ENCODE measurements at regions not wholly inside any gene's neighbourhood (a gene's known extent, or its start where the extent isn't known, plus 50 kb on each side); places are given as distances from the start of the nearest gene placed in this dataset.

GRCh38 chr20:63125581-63125837 lies 90.4 kb downstream of the YTHDF1 start:
- Histone ChIP-seq H3K4me1 (ENCODE audit: control insufficient read depth in 4 of 4, insufficient read depth in 4 of 4, low read length in 3 of 4) (no peaks in the 10 kb centered on the region), H3K36me3 (ENCODE audit: control insufficient read depth in 4 of 4, insufficient read depth in 3 of 4, low read depth in 1 of 4, low read length in 3 of 4) (no peaks in the 10 kb centered on the region), H3K9me3 (ENCODE audit: control insufficient read depth in 4 of 4, low read length in 3 of 4) (peaks cover 0 to 3% (median 0%) of the 10 kb centered on the region in 4 donors), H3K4me3 (ENCODE audit: low read depth in 1 of 3, low read length in 3 of 3) (no peak overlapping the region), H3K27me3 (ENCODE audit: control insufficient read depth in 4 of 4, insufficient read depth in 4 of 4, low read length in 3 of 4) (peaks cover 0 to 3% (median 0%) of the 10 kb centered on the region in 4 donors), H3K9ac (ENCODE audit: low read depth in 1 of 2, low read length in 2 of 2) (no peak overlapping the region), H3K27ac (ENCODE audit: low read depth in 1 of 2, low read length in 2 of 2) (no peak overlapping the region)
- no peak for DNase-seq (ENCODE audit: low spot score)
- TF ChIP-seq GABPA (IDR thresholded peaks at IDR 0.05 in 1 of 2, conservative IDR thresholded peaks at IDR 0.05 in 1 of 2) (no peak), FOXA2 (IDR thresholded peaks at IDR 0.05) (no peak), MAX (IDR thresholded peaks at IDR 0.05) (no peak), JUND (IDR thresholded peaks at IDR 0.05) (no peak)
- 56% methylated on average over 5 of the region's 5 CpGs for WGBS

GRCh38 chr20:63124782-63125580 lies 91.0 kb downstream of the YTHDF1 start:
- no peak for DNase-seq (ENCODE audit: low spot score)
- peaks cover 0 to 3% (median 0%) of the 10 kb centered on the region in 4 donors for H3K9me3 ChIP-seq (ENCODE audit: control insufficient read depth in 4 of 4, low read length in 3 of 4)
- H3K4me3 ChIP-seq (ENCODE audit: low read depth in 1 of 3, low read length in 3 of 3): no peak overlapping the region
- TF ChIP-seq JUND (IDR thresholded peaks at IDR 0.05): no peak
- TF ChIP-seq MAX (IDR thresholded peaks at IDR 0.05): no peak
- TF ChIP-seq ATF3 (IDR thresholded peaks at IDR 0.05): no peak
- TF ChIP-seq FOXA2 (IDR thresholded peaks at IDR 0.05): no peak
- TF ChIP-seq ZBTB33 (IDR thresholded peaks at IDR 0.05): no peak
- WGBS: 60% methylated on average over 23 of the region's 23 CpGs
- H3K4me1 ChIP-seq (ENCODE audit: control insufficient read depth in 4 of 4, insufficient read depth in 4 of 4, low read length in 3 of 4): no peaks in the 10 kb centered on the region
- H3K9ac ChIP-seq (ENCODE audit: low read depth in 1 of 2, low read length in 2 of 2): no peak overlapping the region
- no peaks in the 10 kb centered on the region for H3K36me3 ChIP-seq (ENCODE audit: control insufficient read depth in 4 of 4, insufficient read depth in 3 of 4, low read depth in 1 of 4, low read length in 3 of 4)
- H3K27me3 ChIP-seq (ENCODE audit: control insufficient read depth in 4 of 4, insufficient read depth in 4 of 4, low read length in 3 of 4): peaks cover 0 to 3% (median 0%) of the 10 kb centered on the region in 4 donors
- no peak overlapping the region for H3K27ac ChIP-seq (ENCODE audit: low read depth in 1 of 2, low read length in 2 of 2)

GRCh38 chr20:63124092-63124781 lies 91.7 kb downstream of the YTHDF1 start:
- H3K4me1 ChIP-seq (ENCODE audit: control insufficient read depth in 4 of 4, insufficient read depth in 4 of 4, low read length in 3 of 4): no peaks in the 10 kb centered on the region
- H3K9ac ChIP-seq (ENCODE audit: low read depth in 1 of 2, low read length in 2 of 2): no peak overlapping the region
- DNase-seq (ENCODE audit: low spot score): no peak
- no peak for TF ChIP-seq YY1 (IDR thresholded peaks at IDR 0.05)
- peaks cover 0 to 3% (median 0%) of the 10 kb centered on the region in 4 donors for H3K27me3 ChIP-seq (ENCODE audit: control insufficient read depth in 4 of 4, insufficient read depth in 4 of 4, low read length in 3 of 4)
- 79% methylated on average over 19 of the region's 19 CpGs for WGBS
- no peak overlapping the region for H3K4me3 ChIP-seq (ENCODE audit: low read depth in 1 of 3, low read length in 3 of 3)
- H3K27ac ChIP-seq (ENCODE audit: low read depth in 1 of 2, low read length in 2 of 2): no peak overlapping the region
- H3K36me3 ChIP-seq (ENCODE audit: control insufficient read depth in 4 of 4, insufficient read depth in 3 of 4, low read depth in 1 of 4, low read length in 3 of 4): no peaks in the 10 kb centered on the region
- peaks cover 0 to 3% (median 0%) of the 10 kb centered on the region in 4 donors for H3K9me3 ChIP-seq (ENCODE audit: control insufficient read depth in 4 of 4, low read length in 3 of 4)

- H3K27me3 ChIP-seq (ENCODE audit: control insufficient read depth in 4 of 4, insufficient read depth in 4 of 4, low read length in 3 of 4): peaks cover 0 to 3% (median 0%) of the 10 kb centered on the region in 4 donors
- H3K4me3 ChIP-seq (ENCODE audit: low read depth in 1 of 3, low read length in 3 of 3): no peak overlapping the region
- H3K4me1 ChIP-seq (ENCODE audit: control insufficient read depth in 4 of 4, insufficient read depth in 4 of 4, low read length in 3 of 4): no peaks in the 10 kb centered on the region
- TF ChIP-seq NR2F2 (IDR thresholded peaks at IDR 0.05) (no peak), FOXA2 (IDR thresholded peaks at IDR 0.05) (no peak), FOXA1 (IDR thresholded peaks at IDR 0.05) (no peak), ZBTB33 (IDR thresholded peaks at IDR 0.05) (no peak), GABPA (IDR thresholded peaks at IDR 0.05 in 1 of 2, conservative IDR thresholded peaks at IDR 0.05 in 1 of 2) (no peak), CTCF (IDR thresholded peaks at IDR 0.05; ENCODE audit: low read depth, low read length, missing input control) (no peak)
- no peak for DNase-seq (ENCODE audit: low spot score)
- no peak overlapping the region for H3K27ac ChIP-seq (ENCODE audit: low read depth in 1 of 2, low read length in 2 of 2)
- 84% methylated on average over 21 of the region's 21 CpGs for WGBS
- no peak overlapping the region for H3K9ac ChIP-seq (ENCODE audit: low read depth in 1 of 2, low read length in 2 of 2)
- no peaks in the 10 kb centered on the region for H3K36me3 ChIP-seq (ENCODE audit: control insufficient read depth in 4 of 4, insufficient read depth in 3 of 4, low read depth in 1 of 4, low read length in 3 of 4)
- H3K9me3 ChIP-seq (ENCODE audit: control insufficient read depth in 4 of 4, low read length in 3 of 4): peaks cover 0 to 3% (median 0%) of the 10 kb centered on the region in 4 donors
These were observed 92.6 kb downstream of the YTHDF1 start for GRCh38 chr20:63123331-63123741.
